Neural crest cell (in vitro differentiated cells): ENCODE measurements at regions not wholly inside any gene's neighbourhood (a gene's known extent, or its start where the extent isn't known, plus 50 kb on each side); places are given as distances from the start of the nearest gene placed in this dataset.

ENCODE experiments used
- DNase-seq: peaks from one replicate; pipeline ENCODE4 v3.0.0; 2021; ENCODE audit warnings: low read depth, mixed read lengths, low spot score
- H3K27ac Mint-ChIP-seq: one replicate; pipeline ENCODE4 v1.8.0; 2021; ENCODE audit warnings: mild to moderate bottlenecking, mixed read lengths; ENCODE audit not compliant: unreplicated experiment
- H3K27me3 Mint-ChIP-seq: 2 replicates; pipeline ENCODE4 v1.8.0; 2021; ENCODE audit warnings: low read depth, mild to moderate bottlenecking, mixed read lengths
- H3K36me3 Mint-ChIP-seq: 2 replicates; pipeline ENCODE4 v1.8.0; 2021; ENCODE audit warnings: low read depth, mild to moderate bottlenecking, mixed read lengths
- H3K4me1 Mint-ChIP-seq: 2 replicates; pipeline ENCODE4 v1.8.0; 2021; ENCODE audit warnings: mixed read lengths
- H3K4me3 Mint-ChIP-seq: one replicate; pipeline ENCODE4 v1.8.0; 2021; ENCODE audit warnings: mild to moderate bottlenecking, mixed read lengths
- H3K9me3 Mint-ChIP-seq: 2 replicates; pipeline ENCODE4 v1.8.0; 2021; ENCODE audit warnings: mixed read lengths
- CTCF ChIP-seq: fragments of 200-600 bp; sonication (generic); conservative IDR thresholded peaks from 2 replicates; pipeline ENCODE4 v1.5.0; 2021; ENCODE audit warnings: antibody characterized with exemption, mild to moderate bottlenecking

- Mint-ChIP-seq H3K27me3 (no peaks in the 10 kb centered on the region), H3K4me3 (no peak overlapping the region), H3K36me3 (no peaks in the 10 kb centered on the region), H3K4me1 (no peaks in the 10 kb centered on the region), H3K27ac (no peak overlapping the region), H3K9me3 (peaks cover 4% of the 10 kb centered on the region)
- TF ChIP-seq CTCF: no peak
- no peak for DNase-seq
Observed at GRCh38 chr14:85714069-85714468, 184.1 kb downstream of the FLRT2 start.

GRCh38 chr14:85711620-85712019 is 181.7 kb downstream of the FLRT2 start:
- Mint-ChIP-seq H3K27ac (no peak overlapping the region), H3K4me1 (no peaks in the 10 kb centered on the region), H3K9me3 (no peaks in the 10 kb centered on the region), H3K36me3 (no peaks in the 10 kb centered on the region), H3K4me3 (no peak overlapping the region), H3K27me3 (no peaks in the 10 kb centered on the region)
- no peak for DNase-seq
- no peak for TF ChIP-seq CTCF
